Fibroblast of gingiva (primary cell): ENCODE measurements at regions not wholly inside any gene's neighbourhood (a gene's known extent, or its start where the extent isn't known, plus 50 kb on each side); places are given as distances from the start of the nearest gene placed in this dataset.
A peak's percentile ranks its signal among the peaks of the same experiment; 100 is the strongest.
"Not testable (repeated sequence)": the region's sequence is repeated elsewhere in the genome, so short reads cannot be mapped to it uniquely, and the experiment has no call there.

Source experiments
- DNase-seq: peaks from one replicate; pipeline ENCODE4 v3.0.0-alpha.2; 2011; ENCODE audit warnings: low read depth

GRCh38 chr16:29160171-29160570 lies 175.3 kb downstream of the LAT start:
- not testable (repeated sequence) for DNase-seq

- DNase-seq = not testable (repeated sequence)
Measured at GRCh38 chr16:29159603-29160002, 174.8 kb downstream of the LAT start.

- no peak for DNase-seq
Measured at GRCh38 chr16:29158785-29159184, 173.9 kb downstream of the LAT start.

GRCh38 chr16:29158031-29158784 lies 173.4 kb downstream of the LAT start:
- DNase-seq = not testable (repeated sequence)

- peak; percentile 98 for DNase-seq
Measured at GRCh38 chr16:29157051-29157923, 172.4 kb downstream of the LAT start.

GRCh38 chr16:29156511-29156910 lies 171.7 kb downstream of the LAT start:
- no peak for DNase-seq

GRCh38 chr16:29155866-29156200 lies 171.0 kb downstream of the LAT start:
- DNase-seq = not testable (repeated sequence)

- not testable (repeated sequence) for DNase-seq
Measured at GRCh38 chr16:29155131-29155865, 170.4 kb downstream of the LAT start.

GRCh38 chr16:29154676-29155121 lies 169.8 kb downstream of the LAT start:
- DNase-seq = peak; percentile 61

- no peak for DNase-seq
Measured at GRCh38 chr16:29154088-29154487, 169.2 kb downstream of the LAT start.

- not testable (repeated sequence) for DNase-seq
Measured at GRCh38 chr16:29153307-29153706, 168.5 kb downstream of the LAT start.

- not testable (repeated sequence) for DNase-seq
Measured at GRCh38 chr16:29152544-29153031, 167.7 kb downstream of the LAT start.

GRCh38 chr16:29151317-29151716 lies 166.5 kb downstream of the LAT start:
- no peak for DNase-seq

- DNase-seq = not testable (repeated sequence)
Measured at GRCh38 chr16:29149912-29150311, 165.1 kb downstream of the LAT start.

GRCh38 chr16:29148867-29149272 lies 164.0 kb downstream of the LAT start:
- DNase-seq = no peak

GRCh38 chr16:29148131-29148691 lies 163.4 kb downstream of the LAT start:
- no peak for DNase-seq

GRCh38 chr16:29147710-29148109 lies 162.9 kb downstream of the LAT start:
- not testable (repeated sequence) for DNase-seq

- DNase-seq = not testable (repeated sequence)
Measured at GRCh38 chr16:29146808-29147643, 162.2 kb downstream of the LAT start.

GRCh38 chr16:29146266-29146665 lies 161.4 kb downstream of the LAT start:
- no peak for DNase-seq

- not testable (repeated sequence) for DNase-seq
Measured at GRCh38 chr16:29145486-29146225, 160.8 kb downstream of the LAT start.
